CMK (cell line): ENCODE measurements at regions not wholly inside any gene's neighbourhood (a gene's known extent, or its start where the extent isn't known, plus 50 kb on each side); places are given as distances from the start of the nearest gene placed in this dataset.

Experiments
- DNase-seq: peaks from one replicate; pipeline ENCODE4 v3.0.0-alpha.2; 2010; ENCODE audit warnings: low read depth

- no peak for DNase-seq
These were observed 117.0 kb downstream of the GAS1 start for GRCh38 chr9:86830356-86830755.

GRCh38 chr9:86829496-86830046 is 117.7 kb downstream of the GAS1 start:
- DNase-seq: no peak

GRCh38 chr9:86828631-86829030 is 118.7 kb downstream of the GAS1 start:
- DNase-seq: no peak

GRCh38 chr9:86827893-86828292 is 119.4 kb downstream of the GAS1 start:
- DNase-seq: no peak

- DNase-seq: no peak
These were observed 122.0 kb downstream of the GAS1 start for GRCh38 chr9:86825299-86825698.

GRCh38 chr9:86822006-86822801 is 125.1 kb downstream of the GAS1 start:
- DNase-seq: no peak

GRCh38 chr9:86821006-86821845 is 126.1 kb downstream of the GAS1 start:
- DNase-seq: no peak

- no peak for DNase-seq
These were observed 127.8 kb downstream of the GAS1 start for GRCh38 chr9:86819552-86819951.

GRCh38 chr9:86818636-86819035 is 128.7 kb downstream of the GAS1 start:
- DNase-seq: no peak

- no peak for DNase-seq
These were observed 130.4 kb downstream of the GAS1 start for GRCh38 chr9:86816868-86817267.

- DNase-seq: no peak
These were observed 130.9 kb downstream of the GAS1 start for GRCh38 chr9:86816366-86816765.

- no peak for DNase-seq
These were observed 134.7 kb downstream of the GAS1 start for GRCh38 chr9:86812616-86813015.

GRCh38 chr9:86809759-86810367 is 137.4 kb downstream of the GAS1 start:
- no peak for DNase-seq

- DNase-seq: no peak
These were observed 138.2 kb downstream of the GAS1 start for GRCh38 chr9:86809151-86809550.

GRCh38 chr9:86807367-86807976 is 139.8 kb downstream of the GAS1 start:
- DNase-seq: no peak

- DNase-seq: no peak
These were observed 143.3 kb downstream of the GAS1 start for GRCh38 chr9:86804011-86804410.

- DNase-seq: no peak
These were observed 144.2 kb downstream of the GAS1 start for GRCh38 chr9:86802900-86803673.

GRCh38 chr9:86801246-86801645 is 146.1 kb downstream of the GAS1 start:
- no peak for DNase-seq

- no peak for DNase-seq
These were observed 146.6 kb downstream of the GAS1 start for GRCh38 chr9:86800681-86801080.

GRCh38 chr9:86798966-86799365 is 148.3 kb downstream of the GAS1 start:
- DNase-seq: no peak

- DNase-seq: no peak
These were observed 150.6 kb downstream of the GAS1 start for GRCh38 chr9:86796666-86797065.
